ENCODE measurements at regions not wholly inside any gene's neighbourhood (a gene's known extent, or its start where the extent isn't known, plus 50 kb on each side); places are given as distances from the start of the nearest gene placed in this dataset.
"Not testable (repeated sequence)": the region's sequence is repeated elsewhere in the genome, so short reads cannot be mapped to it uniquely, and the experiment has no call there.

- H3K36me3 Mint-ChIP-seq; H3K27ac Mint-ChIP-seq; H3K27me3 Mint-ChIP-seq; H3K4me1 Mint-ChIP-seq (ENCODE audit: low read depth); H3K9me3 Mint-ChIP-seq (ENCODE audit: low read depth); H3K4me3 Mint-ChIP-seq: not testable (repeated sequence)
Observed at GRCh38 chr15:22280770-22281169, 177.9 kb upstream of the GOLGA6L22 start.

- H3K27me3 Mint-ChIP-seq; H3K4me3 Mint-ChIP-seq; H3K4me1 Mint-ChIP-seq (ENCODE audit: low read depth); H3K27ac Mint-ChIP-seq; H3K36me3 Mint-ChIP-seq; H3K9me3 Mint-ChIP-seq (ENCODE audit: low read depth): not testable (repeated sequence)
Observed at GRCh38 chr15:22282794-22283533, 175.7 kb upstream of the GOLGA6L22 start.

- not testable (repeated sequence) for H3K4me3 Mint-ChIP-seq, H3K36me3 Mint-ChIP-seq, H3K27ac Mint-ChIP-seq
Observed at GRCh38 chr15:22284795-22285420, 173.8 kb upstream of the GOLGA6L22 start.

GRCh38 chr15:22291054-22291453 lies 167.6 kb upstream of the GOLGA6L22 start:
- H3K36me3 Mint-ChIP-seq; H3K4me1 Mint-ChIP-seq (ENCODE audit: low read depth); H3K27ac Mint-ChIP-seq; H3K9me3 Mint-ChIP-seq (ENCODE audit: low read depth); H3K4me3 Mint-ChIP-seq; H3K27me3 Mint-ChIP-seq: not testable (repeated sequence)

More at GRCh38 chr15:22284795-22285420, 173.8 kb upstream of the GOLGA6L22 start:
- H3K9me3 Mint-ChIP-seq (ENCODE audit: low read depth); H3K4me1 Mint-ChIP-seq (ENCODE audit: low read depth); H3K27me3 Mint-ChIP-seq: not testable (repeated sequence)

GRCh38 chr15:22303112-22303511 lies 155.6 kb upstream of the GOLGA6L22 start:
- not testable (repeated sequence) for H3K4me3 Mint-ChIP-seq; H3K27ac Mint-ChIP-seq; H3K9me3 Mint-ChIP-seq (ENCODE audit: low read depth); H3K36me3 Mint-ChIP-seq; H3K4me1 Mint-ChIP-seq (ENCODE audit: low read depth)
- peaks cover 15% of the 10 kb centered on the region for H3K27me3 Mint-ChIP-seq
